Suprapubic skin (tissue), 4 donors: ENCODE measurements at regions not wholly inside any gene's neighbourhood (a gene's known extent, or its start where the extent isn't known, plus 50 kb on each side); places are given as distances from the start of the nearest gene placed in this dataset.

Experiments
- DNase-seq, 2 donors: peaks; one replicate each; pipeline ENCODE4 v3.0.0-alpha.2; 2019; ENCODE audit warnings: low spot score in 2 of 2
- H3K27ac ChIP-seq: fragments of 200-600 bp; sonication (generic); one replicate; pipeline ENCODE4 v1.5.1; 2019
- H3K27me3 ChIP-seq: fragments of 200-600 bp; sonication (generic); one replicate; pipeline ENCODE4 v1.5.1; 2019
- H3K36me3 ChIP-seq: fragments of 200-600 bp; sonication (generic); one replicate; pipeline ENCODE4 v1.5.1; 2019
- H3K4me1 ChIP-seq: fragments of 200-600 bp; sonication (generic); one replicate; pipeline ENCODE4 v1.5.1; 2019
- H3K4me3 ChIP-seq: fragments of 200-600 bp; sonication (generic); one replicate; pipeline ENCODE4 v1.5.1; 2019; ENCODE audit warnings: mild to moderate bottlenecking
- H3K9me3 ChIP-seq: fragments of 200-600 bp; sonication (generic); one replicate; pipeline ENCODE4 v1.5.1; 2019
- CTCF ChIP-seq, 2 donors: fragments of 200-600 bp in 1 of 2; fragments of 450-650 bp in 1 of 2; sonication (generic) in 1 of 2; IDR thresholded peaks; one replicate each; pipeline ENCODE4 v1.5.1; 2016 to 2019; ENCODE audit warnings: antibody characterized with exemption in 2 of 2, mild to moderate bottlenecking in 1 of 2, moderate library complexity in 1 of 2
- EP300 ChIP-seq: sonication (generic); formaldehyde crosslinking; IDR thresholded peaks from one replicate; pipeline ENCODE4 v1.6.1; 2017; ENCODE audit warnings: antibody characterized with exemption
- POLR2A ChIP-seq, 2 donors: fragments of 450-650 bp; IDR thresholded peaks; one replicate each; pipeline ENCODE4 v1.6.1; 2017; ENCODE audit warnings: antibody characterized with exemption in 2 of 2, mild to moderate bottlenecking in 2 of 2, moderate library complexity in 2 of 2
- POLR2AphosphoS5 ChIP-seq, 3 donors: sonication (generic); formaldehyde crosslinking; IDR thresholded peaks; one replicate each; pipeline ENCODE4 v1.6.1; 2017; ENCODE audit warnings: antibody characterized with exemption in 3 of 3
- WGBS: methylation state at CpG from one replicate; pipeline ENCODE4 v1.1.5; 2018; 5-methylcytosine and 5-hydroxymethylcytosine counted together

DNA sequence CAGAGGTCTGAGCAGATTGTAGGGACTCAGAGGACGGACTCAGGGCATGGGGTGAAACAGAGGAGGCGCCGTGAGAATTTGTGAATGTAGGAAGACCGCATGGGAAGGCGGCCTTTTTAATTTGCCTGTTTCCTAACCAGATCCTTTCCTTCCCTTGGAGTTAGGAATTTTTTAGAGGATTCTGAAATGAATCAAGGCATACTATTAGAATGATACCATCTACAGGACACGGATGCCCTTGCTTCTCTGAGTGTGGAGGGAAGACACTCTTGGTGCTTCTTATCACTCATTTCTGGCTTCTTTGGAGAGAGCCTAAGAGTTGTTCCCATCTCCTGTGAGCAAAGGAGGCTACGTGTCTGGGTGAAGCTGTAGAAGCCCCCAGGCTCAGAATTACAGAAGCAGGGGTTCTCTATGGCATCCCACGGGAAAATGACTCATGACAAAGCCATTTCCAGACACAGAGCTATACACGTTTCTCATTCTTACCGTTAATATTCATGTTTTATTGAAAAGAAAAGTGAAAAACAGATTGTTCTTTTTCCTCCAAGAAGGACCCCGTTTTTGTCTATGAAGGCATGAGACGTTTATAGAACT lies 148.5 kb downstream of the EDN3 start:
- Histone ChIP-seq H3K27ac (no peak overlapping the region), H3K4me3 (no peak overlapping the region), H3K4me1 (no peaks in the 10 kb centered on the region), H3K9me3 (no peaks in the 10 kb centered on the region), H3K27me3 (peaks cover 68% of the 10 kb centered on the region), H3K36me3 (no peaks in the 10 kb centered on the region)
- DNase-seq, result no peak
- TF ChIP-seq POLR2AphosphoS5 (IDR thresholded peaks at IDR 0.05), result no peak
- TF ChIP-seq EP300, result no peak
- no peak for TF ChIP-seq POLR2A (IDR thresholded peaks at IDR 0.05)
- 60% methylated on average over 12 of the region's 12 CpGs for WGBS

DNA sequence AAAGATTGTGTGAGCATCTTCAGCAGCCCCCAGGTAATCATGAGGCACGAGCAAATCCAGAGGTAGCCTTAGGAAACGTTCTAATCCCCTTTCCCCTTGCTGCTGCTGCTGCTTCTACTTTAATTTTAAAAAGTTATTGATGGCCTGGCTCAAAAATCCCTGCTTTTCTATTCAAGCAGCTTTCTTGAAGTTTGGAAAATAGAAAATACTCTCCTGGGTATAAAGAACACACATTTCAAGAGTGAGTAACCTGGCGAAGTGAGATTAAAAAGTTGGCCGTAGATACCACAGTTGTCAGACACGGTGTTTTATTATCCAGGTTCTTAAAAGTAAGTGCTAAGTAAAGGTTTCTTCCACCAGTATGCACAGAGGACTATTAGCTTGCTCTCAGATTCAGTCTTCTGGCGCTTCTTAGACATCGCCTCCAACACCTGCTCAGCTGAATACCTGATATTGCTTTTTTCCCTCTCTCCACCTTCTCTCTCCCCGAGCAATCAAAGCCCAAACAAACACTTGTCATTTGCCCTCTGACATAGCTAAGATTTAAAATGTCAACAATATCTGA lies 150.7 kb downstream of the EDN3 start:
- H3K27ac ChIP-seq, result no peak overlapping the region
- no peak for DNase-seq
- no peaks in the 10 kb centered on the region for H3K9me3 ChIP-seq
- H3K36me3 ChIP-seq, result no peaks in the 10 kb centered on the region
- H3K27me3 ChIP-seq, result peaks cover 47% of the 10 kb centered on the region
- TF ChIP-seq POLR2AphosphoS5 (IDR thresholded peaks at IDR 0.05), result no peak
- no peak for TF ChIP-seq CTCF (IDR thresholded peaks at IDR 0.05)
- TF ChIP-seq EP300, result no peak
- TF ChIP-seq POLR2A (IDR thresholded peaks at IDR 0.05), result no peak
- no peak overlapping the region for H3K4me3 ChIP-seq
- 76% methylated on average over 8 of the region's 8 CpGs for WGBS
- peaks cover 11% of the 10 kb centered on the region for H3K4me1 ChIP-seq

DNA sequence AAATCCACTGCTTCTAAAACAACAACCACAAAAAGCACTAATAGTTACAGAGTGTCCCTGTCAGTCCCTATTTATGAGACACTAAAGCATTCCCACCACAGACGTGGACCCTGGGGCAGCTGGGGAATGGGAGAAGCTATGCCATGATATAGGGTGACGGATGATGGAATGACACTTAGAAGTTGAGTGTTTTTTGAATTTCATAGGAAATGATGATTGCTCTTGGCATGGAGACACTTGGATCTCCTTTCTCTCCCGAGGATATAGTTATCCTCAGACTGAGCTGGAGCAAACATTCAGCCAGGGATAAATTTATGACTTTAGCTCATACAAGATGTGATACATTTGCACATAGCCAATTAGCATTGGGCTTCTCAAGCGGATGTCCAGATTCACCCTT lies 151.2 kb downstream of the EDN3 start:
- Histone ChIP-seq H3K4me1 (peaks cover 16% of the 10 kb centered on the region), H3K4me3 (no peak overlapping the region), H3K9me3 (no peaks in the 10 kb centered on the region), H3K27ac (no peak overlapping the region), H3K27me3 (peaks cover 47% of the 10 kb centered on the region), H3K36me3 (no peaks in the 10 kb centered on the region)
- TF ChIP-seq EP300 (no peak), CTCF (IDR thresholded peaks at IDR 0.05) (no peak), POLR2A (IDR thresholded peaks at IDR 0.05) (no peak), POLR2AphosphoS5 (IDR thresholded peaks at IDR 0.05) (no peak)
- DNase-seq, result no peak
- 56% methylated on average over 4 of the region's 4 CpGs for WGBS

- Histone ChIP-seq H3K36me3 (no peaks in the 10 kb centered on the region), H3K4me1 (peaks cover 20% of the 10 kb centered on the region), H3K27me3 (peaks cover 45% of the 10 kb centered on the region), H3K4me3 (no peak overlapping the region), H3K27ac (no peak overlapping the region), H3K9me3 (no peaks in the 10 kb centered on the region)
- TF ChIP-seq EP300 (no peak), CTCF (IDR thresholded peaks at IDR 0.05) (no peak), POLR2AphosphoS5 (IDR thresholded peaks at IDR 0.05) (no peak), POLR2A (IDR thresholded peaks at IDR 0.05) (no peak)
- no peak for DNase-seq
- WGBS, result 89% methylated on average over 12 of the region's 13 CpGs
These were observed 151.5 kb upstream of the PHACTR3 start for GRCh38 chr20:59452856-59453255.

DNA sequence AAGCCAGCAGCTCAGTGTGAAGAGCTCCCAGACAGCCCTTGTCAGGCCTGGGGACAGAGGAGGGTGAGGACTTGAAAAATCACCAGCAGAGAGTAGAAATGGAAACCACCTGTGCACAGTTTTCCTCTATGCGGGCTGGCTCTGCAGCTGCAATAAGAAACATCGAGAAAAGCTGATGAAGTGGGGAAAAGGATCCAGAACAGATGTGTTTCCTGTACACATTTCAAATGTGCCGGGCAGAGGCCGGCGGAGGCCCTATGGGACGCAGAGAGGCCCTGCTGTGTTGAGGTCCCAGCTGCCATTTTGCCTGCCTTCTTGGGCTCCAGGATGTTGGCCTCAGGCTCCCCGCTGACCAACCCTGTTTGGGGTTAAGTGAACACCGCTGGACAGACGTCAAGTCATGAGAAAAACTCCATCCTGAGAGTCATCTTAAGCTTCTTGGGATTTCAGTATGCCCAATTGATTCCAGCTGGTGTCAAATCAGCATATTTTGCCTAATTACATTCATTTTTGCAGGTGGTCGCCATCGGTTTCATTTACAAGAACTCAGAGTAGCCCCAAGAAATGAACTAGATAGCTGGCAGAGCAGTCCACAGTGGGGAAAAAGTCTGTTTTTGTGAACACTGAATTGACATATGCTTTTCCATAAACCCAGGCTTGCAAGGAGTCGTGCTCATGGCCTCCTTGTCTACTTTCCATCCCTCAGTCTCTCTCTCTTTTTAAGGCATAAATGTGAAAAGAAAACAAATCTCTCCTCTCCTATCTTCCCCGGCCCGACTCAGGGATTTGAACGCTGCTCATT lies 150.4 kb upstream of the PHACTR3 start:
- Histone ChIP-seq H3K27me3 (peaks cover 38% of the 10 kb centered on the region), H3K27ac (no peak overlapping the region), H3K36me3 (no peaks in the 10 kb centered on the region), H3K4me3 (no peak overlapping the region), H3K9me3 (no peaks in the 10 kb centered on the region), H3K4me1 (peaks cover 20% of the 10 kb centered on the region)
- TF ChIP-seq POLR2AphosphoS5 (IDR thresholded peaks at IDR 0.05) (no peak), EP300 (no peak), POLR2A (IDR thresholded peaks at IDR 0.05) (no peak), CTCF (IDR thresholded peaks at IDR 0.05) (no peak)
- DNase-seq, result no peak
- WGBS, result 82% methylated on average over 15 of the region's 15 CpGs
